ENCODE measurements at regions not wholly inside any gene's neighbourhood (a gene's known extent, or its start where the extent isn't known, plus 50 kb on each side); places are given as distances from the start of the nearest gene placed in this dataset.
"Not testable (repeated sequence)": the region's sequence is repeated elsewhere in the genome, so short reads cannot be mapped to it uniquely, and the experiment has no call there.

DNA sequence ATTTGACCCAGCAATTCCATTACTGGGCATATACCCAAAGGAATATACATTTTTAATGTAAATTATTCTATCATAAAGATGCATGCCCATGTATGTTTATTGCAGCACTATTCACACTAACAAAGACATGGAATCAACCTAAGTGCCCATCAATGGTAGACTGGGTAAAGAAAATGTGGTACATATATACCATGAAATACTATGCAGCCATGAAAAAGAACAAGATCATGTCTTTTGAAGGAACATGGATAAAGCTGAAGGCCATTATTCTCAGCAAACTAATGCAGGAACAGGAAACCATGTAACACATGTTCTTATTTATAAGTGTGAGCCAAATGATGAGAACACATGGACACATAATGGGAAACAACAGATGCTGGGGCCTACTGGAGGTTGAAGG lies 603.0 kb upstream of the MARCKS start:
- not testable (repeated sequence) for DNase-seq

DNA sequence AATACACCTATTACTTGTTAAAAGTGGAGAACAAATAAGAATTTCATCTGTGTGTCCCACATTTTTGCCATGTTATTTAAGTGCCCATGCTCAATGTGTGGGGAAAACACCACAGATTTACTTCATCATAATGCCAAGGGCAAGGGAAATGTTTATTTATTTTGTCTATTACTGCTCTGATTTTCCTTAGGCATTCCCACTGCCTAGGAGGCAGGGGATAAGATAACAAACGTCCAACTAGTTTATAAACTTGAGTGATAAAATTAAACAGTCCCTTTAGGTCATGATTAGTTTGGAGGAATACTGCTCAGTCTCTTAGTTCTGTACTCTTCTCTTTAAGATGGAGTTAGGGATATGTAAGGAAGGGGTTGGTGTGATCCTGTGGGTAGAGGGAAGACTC lies 598.4 kb upstream of the MARCKS start:
- DNase-seq, result no peak

DNA sequence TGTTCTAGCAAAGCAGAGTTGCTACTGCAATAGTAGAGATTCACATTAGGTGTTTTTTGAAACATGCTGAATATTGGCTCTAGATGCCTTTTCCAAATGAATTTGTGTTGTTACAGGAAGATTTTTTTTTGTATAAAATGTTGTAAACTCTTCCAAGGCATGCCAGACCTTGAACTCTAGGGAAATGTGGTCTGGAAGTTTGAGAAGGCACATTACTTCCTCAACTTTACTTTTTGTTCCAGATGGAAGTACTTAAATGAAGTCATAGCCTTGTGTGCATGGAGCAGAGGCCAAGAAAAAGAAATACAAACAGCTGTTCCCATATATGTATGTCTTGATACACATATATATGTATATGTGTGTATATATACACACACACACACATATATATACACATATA lies 585.7 kb upstream of the MARCKS start:
- no peak for DNase-seq

GRCh38 chr6:113276601-113277000 lies 580.5 kb upstream of the MARCKS start:
- DNase-seq, result no peak

DNA sequence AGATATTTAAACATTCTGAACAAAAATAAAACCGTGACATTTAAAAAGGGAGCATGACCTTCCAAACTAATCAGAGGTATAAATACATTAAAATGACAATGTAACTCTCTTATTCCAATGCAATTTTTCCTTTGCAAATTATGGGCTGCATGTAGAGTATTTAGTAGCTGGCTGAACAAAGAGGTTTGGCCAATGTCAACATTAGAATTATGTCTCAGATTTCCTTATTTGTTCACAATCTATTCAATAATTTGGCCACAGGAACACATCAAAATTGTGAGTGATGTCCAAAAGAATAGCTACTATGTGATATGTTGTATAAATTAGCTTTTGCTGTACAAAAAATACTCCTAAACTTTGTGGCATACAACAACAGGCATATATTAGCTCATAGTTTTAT lies 580.0 kb upstream of the MARCKS start:
- no peak for DNase-seq

DNA sequence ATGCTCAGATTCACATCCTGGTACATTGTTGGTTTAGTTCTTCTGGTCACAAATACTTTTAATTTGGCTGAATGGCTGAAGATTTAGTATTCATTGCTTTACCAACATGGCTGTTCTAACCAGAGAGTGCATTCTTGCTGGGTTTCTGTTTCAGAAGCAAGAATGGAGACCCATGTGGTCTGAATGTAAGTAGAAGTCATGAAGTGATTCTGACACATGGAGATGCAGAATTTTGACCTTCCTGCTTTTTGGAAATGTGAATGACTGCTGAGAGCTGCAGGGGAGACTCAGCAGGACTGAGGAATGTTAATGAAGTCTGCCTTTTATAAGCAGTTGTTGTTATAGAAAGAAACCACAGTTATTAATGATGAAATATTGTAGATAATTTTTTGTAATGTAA lies 576.1 kb upstream of the MARCKS start:
- DNase-seq, result no peak

DNA sequence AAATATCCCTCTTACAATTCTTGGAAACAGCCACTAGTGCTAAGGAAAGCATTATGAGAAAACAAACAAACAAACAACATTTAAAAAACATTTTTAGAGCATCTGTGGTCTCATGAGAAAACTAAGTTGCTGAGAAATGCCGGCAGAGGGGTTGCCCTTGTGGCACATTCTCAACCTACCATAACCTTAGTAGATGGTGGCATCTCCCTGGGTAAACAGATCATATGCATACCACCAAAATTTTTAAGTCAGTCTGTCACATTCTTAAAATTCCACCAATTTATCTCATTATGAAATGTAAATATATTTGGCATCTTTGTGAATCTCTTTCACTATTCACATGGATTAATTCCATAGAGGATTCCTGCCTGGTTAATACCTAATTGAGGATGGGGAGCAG lies 575.7 kb upstream of the MARCKS start:
- no peak for DNase-seq

DNA sequence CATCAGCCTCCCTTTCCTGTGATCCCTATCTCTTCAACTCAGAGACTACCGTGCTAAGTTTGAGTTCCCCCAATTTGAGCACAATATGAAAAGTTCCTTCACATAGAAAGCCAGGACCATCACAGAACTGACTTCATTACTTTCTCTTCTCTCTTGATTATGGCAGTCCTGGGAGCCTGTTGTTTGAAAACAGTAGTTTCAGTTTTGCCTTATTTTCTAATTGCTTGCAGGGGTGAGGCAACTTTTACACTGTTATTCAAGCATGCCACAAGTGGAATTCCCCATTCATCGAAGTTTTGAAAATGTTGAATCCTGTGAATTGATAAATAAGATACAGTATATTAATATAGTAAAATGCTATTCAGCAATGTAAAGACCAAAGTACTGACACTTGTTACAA lies 569.7 kb upstream of the MARCKS start:
- no peak for DNase-seq

- no peak for DNase-seq
Observed at GRCh38 chr6:113288409-113288808, 568.7 kb upstream of the MARCKS start.

GRCh38 chr6:113289166-113289565 lies 568.0 kb upstream of the MARCKS start:
- no peak for DNase-seq

- no peak for DNase-seq
Observed at GRCh38 chr6:113290684-113291083, 566.5 kb upstream of the MARCKS start.

DNA sequence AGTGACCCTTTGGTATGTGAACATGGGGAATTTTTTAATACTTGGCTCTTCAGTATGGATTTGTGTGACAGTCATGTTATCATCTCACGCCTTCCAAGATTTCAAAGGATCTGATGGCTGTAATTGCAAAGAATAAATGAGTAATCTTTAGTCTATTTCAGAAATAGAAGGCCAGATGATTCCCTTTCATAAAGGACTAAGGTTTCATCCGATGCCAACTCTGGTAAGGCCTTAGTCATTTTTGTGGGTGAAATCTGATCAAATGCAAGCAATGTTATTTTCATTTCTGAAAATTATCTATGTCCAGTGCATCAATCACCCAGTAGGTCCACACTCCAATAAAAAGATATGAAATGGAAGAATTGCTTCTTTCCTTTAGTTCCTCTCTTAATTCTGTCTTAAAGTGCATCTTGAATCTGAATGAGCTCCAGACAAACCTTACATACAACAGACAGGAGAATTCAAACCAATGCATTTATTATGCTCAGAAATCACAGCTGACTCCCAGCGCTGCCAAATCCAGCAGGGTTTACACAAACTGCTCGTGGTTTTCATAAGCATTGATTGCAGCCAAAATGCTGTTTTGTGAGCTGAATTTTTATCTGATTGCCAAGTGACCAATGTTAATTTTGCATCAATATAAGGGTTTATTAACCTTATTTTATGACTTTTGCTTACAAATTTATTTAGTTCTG lies 565.2 kb upstream of the MARCKS start:
- no peak for DNase-seq

- no peak for DNase-seq
Observed at GRCh38 chr6:113292646-113293422, 564.3 kb upstream of the MARCKS start.

GRCh38 chr6:113293423-113293740 lies 563.8 kb upstream of the MARCKS start:
- DNase-seq, result no peak

DNA sequence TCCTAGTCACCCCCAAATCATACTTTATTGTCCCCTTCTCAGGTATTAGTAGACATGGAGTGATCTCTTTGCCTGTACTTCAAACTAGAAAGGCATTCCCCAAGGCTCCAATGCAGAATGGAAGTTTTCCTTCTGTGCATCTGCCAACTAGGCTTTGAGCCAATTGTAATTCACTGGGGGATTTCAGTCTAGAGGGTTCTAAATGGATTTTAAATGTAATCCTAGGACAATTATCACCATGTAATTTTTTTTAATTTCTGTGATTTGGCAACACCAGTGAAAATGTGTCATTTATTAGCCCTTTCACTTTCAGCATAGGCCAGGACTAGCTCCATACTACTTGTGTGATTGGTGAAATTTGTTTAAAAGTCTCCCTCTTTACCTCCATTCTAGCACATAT lies 557.6 kb upstream of the MARCKS start:
- DNase-seq, result no peak

GRCh38 chr6:113301651-113302050 lies 555.5 kb upstream of the MARCKS start:
- DNase-seq, result no peak

DNA sequence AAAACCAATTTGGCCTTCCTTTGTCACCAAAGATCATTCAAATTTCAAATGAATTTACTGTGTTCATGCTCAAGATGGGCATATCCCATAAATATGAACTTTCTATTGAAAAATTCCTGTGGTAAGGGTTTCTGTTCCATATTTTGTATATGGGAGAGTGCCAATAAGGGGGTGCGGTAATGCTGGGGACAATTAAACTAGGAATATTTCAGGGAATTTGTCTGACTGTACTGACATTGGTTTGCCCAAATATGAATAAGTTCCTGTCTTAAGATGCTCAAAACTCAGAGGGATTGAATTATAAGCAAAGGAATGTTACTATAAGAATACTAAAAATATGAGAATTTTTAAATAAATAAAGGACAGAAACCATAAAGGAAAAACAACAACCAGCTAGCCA lies 553.0 kb upstream of the MARCKS start:
- DNase-seq, result no peak

- DNase-seq, result peak; percentile 35 to 51
Observed at GRCh38 chr6:113306552-113307145, 550.5 kb upstream of the MARCKS start.

DNA sequence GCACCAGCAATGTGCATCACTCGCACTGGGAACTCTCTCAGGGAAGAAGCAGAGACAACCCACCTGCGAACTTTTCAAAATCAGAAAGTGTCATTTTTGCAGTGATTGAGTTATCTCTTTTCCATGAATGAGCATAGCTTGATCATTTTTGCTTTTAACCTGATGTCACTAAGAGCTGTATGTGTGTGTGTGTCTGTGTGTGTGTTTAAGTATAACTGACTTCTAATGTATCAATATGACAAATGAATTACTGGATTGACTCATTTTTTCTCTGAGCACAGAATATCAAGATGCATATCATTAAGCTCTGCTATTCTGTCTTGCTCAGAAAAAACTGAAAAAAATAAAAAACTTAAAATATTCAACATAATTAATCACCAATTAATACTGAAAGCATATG lies 548.9 kb upstream of the MARCKS start:
- no peak for DNase-seq

DNA sequence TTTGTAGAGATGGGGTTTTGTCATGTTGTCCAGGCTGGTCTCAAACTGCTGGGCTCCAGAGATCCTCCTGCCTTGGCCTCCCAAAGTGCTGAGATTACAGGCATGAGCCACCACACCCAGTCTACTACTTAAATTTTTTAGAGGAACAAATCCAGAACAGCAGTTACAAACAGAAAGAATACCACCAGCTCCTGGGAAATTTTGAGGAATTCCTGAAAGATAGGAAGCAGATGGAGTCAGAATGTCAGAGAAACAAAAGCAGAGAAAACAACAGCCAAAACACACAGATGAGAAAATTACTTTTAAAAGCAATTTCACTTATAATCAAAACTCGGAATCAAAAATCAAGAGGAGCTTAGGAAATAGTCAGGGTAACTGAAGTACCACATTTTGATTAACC lies 543.3 kb upstream of the MARCKS start:
- DNase-seq, result no peak

DNA sequence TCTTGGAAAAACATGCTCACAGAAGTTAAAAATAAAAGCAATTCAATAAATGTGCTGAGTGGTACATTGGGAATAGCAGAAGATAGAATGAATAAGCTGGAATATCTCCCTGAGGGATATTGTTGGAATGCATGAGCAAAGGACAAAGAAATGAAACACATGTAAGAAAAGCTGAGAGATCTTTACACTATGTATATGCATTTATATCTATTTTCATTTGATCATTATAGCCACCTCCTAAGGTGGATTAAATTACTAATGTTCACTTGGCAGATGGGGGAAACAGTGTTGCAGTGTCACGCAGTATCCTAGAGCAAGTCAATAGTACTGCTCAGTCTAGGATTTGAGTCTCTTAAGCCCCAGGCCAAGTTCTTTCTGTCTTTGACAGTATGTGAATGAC lies 542.0 kb upstream of the MARCKS start:
- no peak for DNase-seq

DNA sequence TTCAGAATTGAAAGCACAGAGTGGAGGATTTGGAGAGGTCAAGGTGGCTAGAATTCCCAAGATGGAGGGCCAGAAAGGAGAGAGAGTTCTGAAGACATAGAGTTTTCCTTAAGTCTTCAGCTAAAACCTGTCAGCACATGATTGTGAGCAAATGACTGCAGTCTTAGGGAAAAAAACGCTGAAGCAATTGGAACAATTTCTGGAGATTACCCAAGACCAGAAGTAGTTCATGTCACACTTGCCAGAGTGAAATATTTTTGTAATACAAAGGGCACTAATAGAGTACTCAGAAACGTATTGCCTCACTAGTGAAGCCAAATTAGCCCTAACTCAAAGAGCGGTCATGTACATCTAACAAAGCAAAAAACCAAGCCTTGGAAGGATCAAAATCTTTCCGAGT lies 541.3 kb upstream of the MARCKS start:
- no peak for DNase-seq

DNA sequence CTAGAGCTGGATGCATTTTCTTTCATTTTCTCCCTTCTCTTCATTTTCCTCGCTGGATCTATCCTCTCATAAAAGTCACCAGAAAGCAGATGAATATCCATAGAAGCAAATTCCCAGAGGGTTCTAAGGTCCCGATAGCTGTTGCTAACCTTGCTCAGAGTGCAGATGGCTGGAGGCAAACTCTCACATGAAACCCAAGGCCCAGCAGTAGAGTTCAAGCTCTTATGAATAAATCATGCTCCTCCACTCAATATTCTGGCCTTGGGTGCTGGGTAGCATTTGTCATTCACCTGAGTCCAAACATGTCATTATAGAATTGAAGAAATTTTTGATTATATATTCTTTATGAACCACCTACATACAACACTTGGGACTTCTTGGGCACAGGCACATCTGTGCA lies 539.7 kb upstream of the MARCKS start:
- DNase-seq, result no peak

DNA sequence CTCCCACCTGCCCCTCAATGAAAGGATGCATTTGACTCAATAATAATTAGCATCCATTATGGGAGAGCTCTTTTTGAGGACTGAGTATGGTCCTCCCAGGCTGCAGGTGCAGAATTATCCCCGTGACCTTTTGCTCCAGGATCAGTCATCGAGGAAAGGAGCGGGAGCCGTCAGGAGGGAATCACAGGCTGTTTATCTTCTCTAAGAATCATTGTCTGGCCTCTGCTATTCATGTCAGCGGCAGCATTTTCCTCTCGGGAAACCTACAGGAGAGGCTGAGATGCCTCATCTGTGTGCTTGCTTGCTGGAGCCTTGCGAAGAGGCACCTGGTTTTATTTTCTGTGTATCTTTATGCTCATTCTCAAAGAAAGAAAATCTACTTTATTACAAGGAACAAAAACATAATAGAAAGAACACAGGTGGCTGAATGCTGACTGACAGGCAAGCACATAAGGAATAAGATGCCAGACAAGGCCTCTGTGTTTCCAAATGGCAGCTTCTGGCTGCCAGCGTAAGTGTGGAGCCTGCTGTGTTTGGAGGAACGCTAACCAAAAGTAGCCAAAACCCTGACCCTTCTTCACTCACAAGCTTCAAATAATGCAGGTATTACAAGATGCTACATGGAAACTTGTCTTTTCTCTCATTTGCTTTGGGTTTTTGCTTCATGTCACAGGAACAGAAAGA lies 539.1 kb upstream of the MARCKS start:
- no peak for DNase-seq
